NCI-H510A treated with DMSO at 0.1 percent for 48 hours (cell line): ENCODE measurements at regions not wholly inside any gene's neighbourhood (a gene's known extent, or its start where the extent isn't known, plus 50 kb on each side); places are given as distances from the start of the nearest gene placed in this dataset.
A peak's percentile ranks its signal among the peaks of the same experiment; 100 is the strongest.
"Not testable (repeated sequence)": the region's sequence is repeated elsewhere in the genome, so short reads cannot be mapped to it uniquely, and the experiment has no call there.

ENCODE experiments used
- DNase-seq: peaks from one replicate; lab custom pipeline; 2025; lab: John Stamatoyannopoulos, UW

DNA sequence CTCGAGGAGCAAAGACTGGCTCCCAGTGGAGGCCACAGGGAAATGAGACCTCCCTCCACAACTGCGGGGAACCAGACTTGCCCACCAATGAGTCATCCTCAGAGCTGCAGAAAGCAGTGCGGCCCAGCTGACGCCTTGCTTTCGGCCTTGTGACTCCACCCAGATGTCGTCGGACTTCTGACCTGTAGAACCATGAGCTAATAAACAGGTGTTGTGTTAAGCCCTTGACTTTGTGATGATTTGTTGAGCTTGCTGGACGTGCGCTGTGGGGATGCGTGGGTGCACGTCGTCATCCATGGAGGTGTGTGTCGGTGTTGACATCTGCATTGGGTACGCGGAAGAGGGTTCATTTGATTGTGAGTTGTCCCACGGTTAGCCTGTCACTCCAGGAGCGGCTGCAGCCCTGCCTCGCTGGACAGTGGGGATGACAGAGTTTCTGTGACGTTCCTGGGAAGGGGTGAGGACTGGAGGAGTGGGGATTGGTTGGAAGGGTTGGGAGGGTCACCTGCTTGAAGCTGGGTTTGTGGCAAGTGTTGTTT is 154.1 kb downstream of the SH3BP4 start:
- no peak for DNase-seq

DNA sequence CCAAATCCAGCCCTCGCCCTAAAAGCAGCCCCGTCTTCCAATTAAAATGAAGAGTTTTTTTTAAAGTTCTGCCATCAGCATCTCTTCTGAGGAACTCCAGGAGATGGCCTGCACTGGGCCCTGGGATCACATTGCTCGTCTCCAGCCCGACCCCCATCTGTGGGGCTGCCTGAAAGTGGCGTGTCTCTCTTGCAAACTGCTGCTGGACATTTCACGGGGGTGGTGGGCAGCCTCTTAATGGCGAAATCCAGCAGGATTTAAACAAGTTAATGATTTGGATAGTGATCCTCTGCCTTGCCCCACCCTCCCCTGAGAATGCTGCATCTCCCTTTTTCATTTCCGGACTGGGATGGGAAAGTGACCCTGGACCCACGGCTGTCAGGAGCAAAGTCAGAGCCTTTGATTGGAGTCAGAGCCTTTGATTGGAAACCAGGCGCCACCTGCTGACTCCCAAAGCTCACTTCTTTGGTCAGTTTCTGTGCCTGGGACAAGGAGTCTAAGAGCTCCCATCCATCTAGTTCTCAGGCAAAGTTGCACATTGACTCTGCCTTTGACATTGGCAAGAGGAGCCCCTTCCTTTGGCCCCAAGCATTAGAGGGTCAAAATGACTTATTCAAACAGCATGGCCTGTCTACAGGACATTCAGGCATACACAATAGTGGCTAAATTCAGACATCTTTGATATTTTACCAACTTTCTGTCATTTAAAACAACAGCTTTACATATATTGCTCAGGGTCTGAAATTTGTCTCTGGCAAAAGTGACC is 155.2 kb downstream of the SH3BP4 start:
- DNase-seq: peak; percentile 76

DNA sequence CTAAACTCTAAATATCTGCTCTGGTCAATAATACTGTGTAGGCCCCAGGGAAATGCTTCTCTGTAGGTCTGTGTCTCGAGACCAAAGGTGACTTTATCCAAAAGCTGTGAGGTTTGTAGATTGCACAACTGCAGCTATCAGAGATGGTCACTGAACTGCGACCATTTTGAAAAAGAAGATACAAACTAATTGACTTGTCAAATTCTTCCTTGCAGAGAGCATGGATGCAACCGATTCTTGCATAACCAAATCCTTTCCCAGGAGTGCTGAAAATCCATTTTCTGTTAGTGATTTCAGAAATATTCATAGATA is 155.8 kb downstream of the SH3BP4 start:
- DNase-seq: no peak

DNA sequence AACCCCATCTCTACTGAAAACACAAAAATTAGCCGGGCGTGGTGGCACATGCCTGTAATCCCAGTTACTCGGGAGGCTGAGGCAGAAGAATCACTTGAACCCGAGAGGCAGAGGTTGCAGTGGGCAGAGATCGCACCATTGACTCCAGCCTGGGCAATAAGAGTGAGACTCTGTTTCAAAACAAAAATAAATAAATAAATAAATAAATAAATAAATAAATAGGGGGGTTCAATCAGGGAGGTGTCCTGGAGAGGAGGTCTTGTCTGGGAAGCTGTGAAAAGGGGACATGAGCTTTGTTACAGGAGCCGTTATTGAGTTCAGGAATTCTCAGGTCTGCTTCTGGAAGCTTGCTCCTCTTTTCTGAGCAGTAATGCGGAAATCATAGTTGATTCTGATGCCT is 157.7 kb downstream of the SH3BP4 start:
- not testable (repeated sequence) for DNase-seq

DNA sequence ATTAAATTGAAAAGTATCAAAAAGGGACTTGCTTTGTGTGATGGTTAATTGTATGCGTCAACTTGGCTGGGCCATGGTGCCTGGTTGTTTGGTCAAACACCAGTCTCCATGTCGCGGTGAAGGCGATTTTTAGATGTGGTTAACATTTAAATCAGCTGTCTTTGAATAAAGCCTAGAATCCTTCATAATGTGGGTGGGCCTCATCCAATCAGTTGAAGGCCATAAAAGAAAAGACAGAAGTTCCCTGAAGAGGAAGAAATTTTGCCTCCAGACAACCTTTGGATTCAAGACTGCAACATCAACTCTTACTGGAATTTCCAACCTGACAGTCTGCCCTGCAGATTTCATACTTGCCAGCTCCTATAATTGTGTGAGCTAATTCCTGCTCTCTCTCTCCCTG is 160.5 kb downstream of the SH3BP4 start:
- DNase-seq: no peak

DNA sequence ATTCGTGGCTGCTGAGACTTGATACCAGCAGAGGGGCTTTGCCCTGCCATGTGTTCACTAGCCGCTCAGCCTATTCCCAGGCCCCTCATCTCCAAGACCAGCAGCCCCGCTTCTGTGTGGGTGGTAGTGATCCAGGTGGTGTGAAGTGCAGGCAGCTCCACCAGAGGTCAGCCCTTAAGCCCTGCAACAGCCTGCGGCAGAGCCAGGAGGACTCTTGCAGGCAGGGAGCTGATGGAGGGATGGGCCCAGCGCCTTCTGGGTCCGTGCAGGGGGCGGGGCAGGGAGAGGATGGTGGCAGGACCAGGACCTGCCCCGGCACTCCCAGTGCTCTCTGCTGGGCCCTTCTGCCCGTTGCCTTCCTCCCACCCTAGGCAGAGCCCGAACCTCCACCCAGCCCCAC is 162.0 kb downstream of the SH3BP4 start:
- DNase-seq: no peak

DNA sequence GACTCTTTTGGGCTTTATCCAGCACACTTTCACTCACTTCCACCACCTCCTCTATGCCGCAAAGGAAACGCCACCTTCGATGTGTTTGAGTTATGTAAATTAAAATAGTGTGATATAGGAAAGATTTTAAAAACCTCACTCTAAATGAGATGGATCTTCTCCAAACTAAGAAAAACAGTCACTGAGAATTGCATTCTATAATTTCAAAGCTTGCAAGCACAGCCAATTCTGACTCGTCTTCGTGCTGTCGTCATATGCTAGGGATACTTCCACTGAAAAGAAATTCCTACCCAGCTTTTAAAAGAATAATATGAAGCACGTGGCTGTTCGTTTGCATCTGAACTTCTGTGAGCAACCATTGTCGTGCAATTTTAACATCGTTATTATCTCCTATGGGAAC is 162.5 kb downstream of the SH3BP4 start:
- no peak for DNase-seq

DNA sequence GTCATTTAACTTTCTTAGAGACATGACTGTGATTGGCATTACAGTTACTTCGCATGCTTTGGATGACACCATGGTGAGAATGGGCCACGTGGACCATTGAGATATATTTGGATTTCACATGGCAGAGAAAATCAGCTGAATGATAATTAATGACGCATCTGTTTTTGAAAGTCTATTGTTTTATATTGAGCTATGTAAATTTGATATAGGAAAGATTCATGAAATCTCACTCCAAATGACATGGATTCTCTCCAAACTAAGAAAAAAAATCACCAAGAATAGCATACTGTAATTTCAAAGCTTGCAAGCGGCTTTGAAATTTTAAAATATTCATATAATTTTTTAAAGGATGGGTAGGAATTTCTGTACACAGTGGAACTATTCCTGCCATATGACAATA is 163.7 kb downstream of the SH3BP4 start:
- DNase-seq: no peak

DNA sequence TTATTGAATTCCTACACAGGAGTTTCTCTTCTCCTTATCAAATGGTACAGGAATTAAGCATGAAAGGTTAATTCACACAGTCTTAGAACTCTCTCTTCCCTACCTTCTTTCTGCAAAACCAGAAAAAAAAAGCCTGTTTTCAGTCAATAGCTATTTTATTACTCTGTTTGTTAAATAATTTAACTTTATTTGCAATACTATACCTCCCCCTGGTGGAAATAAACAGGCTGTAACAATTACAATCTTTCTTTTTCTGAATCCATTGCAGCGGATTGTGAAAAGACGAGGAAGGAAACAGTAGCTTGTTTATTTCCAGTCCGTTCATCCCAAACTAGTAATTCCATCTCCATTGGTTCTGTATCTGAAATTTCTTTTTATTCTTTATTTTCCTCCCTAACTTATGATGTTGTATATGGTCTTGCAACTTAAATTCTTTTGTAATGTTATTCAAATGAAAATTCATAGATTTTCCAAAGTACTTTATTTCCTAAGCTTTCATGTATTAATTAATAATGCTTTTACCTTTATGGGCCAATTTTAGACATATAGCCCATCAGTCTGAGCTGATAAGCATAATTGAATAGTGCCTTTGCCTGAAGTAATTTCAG is 165.2 kb downstream of the SH3BP4 start:
- peak; percentile 78 for DNase-seq

DNA sequence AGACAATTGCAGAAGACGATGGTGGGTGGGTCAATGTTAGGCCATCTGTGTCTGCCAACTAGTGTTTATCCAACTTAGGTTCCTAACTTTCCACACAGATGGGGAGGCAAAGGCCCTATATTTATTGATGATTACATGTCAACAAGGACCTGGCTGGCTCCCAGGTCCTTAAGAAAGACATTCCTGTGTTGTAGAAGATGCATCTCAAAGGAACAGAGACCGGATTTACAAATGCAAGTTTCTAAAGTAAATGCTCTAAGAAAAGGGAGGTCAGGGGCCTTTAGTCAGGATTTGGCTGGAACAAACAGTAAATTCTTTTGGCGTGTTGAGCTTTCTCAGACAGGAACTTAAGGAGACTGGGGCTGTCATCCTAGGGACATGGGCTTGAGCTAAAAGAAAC is 175.0 kb downstream of the SH3BP4 start:
- DNase-seq: no peak

DNA sequence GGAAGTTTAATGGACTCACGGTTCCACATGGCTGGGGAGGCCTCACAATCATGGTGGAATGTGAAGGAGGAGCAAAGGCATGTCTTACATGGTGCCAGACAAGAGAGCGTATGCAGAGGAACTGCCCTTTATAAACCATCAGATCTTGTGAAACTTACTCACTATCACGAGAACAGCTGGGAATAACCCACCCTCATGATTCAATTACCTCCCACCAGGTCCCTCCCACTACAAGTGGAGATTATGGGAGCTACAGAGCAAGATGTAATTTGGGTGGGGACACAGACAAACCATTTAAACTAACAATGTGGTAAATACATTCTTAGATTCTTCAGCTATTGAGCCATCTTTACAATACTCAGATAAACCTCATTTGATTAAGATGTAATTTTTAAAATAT is 176.1 kb downstream of the SH3BP4 start:
- DNase-seq: no peak

DNA sequence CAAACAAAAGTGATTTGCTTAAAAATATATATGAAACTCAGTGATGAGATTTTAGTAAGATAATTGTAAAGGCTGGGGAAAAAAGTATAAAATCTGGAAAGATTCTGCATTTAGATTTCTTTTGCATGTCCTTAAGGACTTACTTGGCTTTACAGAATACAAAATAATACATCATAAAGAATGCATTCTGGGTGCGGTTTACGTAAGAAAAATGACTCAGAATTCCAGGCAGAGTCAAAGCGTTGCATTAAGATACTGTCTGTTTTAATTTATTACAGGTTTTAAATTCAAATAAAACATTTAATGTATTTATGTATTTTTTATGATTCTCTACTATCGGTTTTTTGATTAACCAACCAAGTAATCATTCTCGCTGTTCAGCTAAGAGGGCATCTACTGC is 178.0 kb downstream of the SH3BP4 start:
- no peak for DNase-seq

DNA sequence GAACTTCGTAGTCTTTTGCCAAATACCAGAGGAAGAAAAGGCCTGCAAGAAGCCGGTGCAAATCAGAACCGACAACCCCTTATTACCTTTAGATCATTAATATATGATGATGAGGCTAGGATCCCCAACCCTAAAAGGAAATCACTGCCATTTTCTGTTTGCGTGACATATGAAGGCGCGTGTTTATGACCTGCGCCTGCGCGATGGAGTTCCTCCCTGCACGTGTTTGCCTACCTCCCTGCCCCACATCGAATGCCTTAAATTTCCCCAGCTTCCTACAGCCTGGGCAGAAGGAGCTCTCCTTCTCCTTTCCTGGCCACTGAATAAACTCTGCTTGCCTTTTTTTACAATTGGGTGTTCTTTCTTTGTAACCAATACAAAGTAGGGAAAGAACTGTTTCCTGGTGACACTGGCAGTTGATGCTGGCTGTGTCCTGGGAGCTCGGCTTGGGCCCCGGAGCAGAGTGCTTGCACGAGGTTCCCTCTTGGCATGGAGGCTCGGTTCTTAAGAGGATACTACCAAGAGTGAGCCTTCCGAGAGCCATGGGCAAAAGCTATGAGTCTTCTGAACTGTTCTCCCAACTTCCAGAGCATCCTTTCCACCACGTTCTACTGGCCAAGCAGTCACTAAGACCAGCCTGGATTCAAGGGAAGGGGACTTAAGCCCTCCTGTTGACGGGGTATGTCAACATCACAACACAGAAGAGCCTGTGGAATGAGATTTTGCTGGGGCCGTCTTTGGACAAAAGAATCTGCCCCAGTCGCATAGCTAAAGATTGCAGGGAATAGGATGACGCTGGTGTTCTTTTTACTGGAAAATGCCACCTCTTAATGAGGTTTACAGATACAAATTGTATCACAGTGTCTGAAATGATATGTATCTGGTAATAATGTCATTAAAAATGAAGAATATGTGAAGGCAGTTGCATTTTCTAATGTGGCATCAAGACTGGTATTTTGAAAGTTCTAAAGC is 179.8 kb downstream of the SH3BP4 start:
- DNase-seq: no peak

DNA sequence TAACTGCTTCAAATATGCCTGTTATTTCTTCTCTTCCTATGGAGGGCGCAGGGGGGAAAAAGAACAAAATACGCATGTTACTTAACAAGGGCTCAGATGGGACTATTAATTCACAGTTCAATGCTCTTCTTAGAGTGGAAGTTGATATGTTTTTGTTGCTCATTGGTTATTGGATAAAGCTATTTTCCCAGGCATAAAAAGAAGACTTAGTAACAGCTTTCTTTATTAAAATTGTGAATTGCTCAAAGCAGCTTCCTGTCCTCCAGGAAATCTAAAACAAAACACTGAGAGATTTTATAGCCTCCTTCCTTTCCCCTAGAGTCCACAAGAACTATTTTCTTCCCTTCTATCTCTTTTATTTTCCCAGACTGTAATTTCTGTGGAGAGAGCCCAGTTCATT is 180.8 kb downstream of the SH3BP4 start:
- no peak for DNase-seq

DNA sequence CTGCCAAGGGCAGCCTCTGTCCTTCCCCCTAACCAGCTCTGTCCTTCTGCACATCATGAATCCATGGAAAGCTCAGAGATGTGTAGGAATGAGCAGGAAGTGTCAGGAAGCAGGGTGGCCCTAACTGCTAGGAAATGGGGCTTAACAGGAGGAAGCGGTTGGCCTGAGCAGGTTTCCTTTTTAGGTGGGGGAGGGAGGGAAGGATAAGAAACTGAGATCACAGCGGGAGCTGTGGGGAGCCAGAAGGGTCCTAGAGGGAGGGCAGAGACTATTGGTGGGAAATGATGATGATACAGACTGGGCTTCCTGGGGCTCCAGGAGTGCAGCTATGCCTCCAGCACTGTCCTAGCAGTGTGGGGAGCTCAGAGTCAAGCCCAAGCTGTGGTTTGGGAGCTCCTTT is 182.0 kb downstream of the SH3BP4 start:
- no peak for DNase-seq

DNA sequence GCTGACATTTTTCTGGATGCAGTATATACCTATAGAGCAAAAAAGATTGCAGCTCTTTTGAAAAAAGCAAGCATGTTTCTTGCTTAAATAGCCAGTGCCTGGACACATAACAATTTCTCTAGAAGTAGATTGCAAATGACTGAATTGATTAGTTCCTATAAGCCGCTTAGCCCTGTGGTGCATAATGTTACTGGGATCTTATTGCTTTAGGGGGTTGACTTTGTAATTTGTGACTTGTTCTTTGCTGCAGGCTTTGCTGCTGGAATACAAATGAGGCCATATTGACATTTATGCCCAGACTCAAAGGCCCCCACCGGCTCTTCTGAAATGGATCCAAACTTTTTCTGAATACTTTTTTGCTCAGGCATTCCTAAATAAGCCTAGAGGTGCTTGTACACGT is 182.6 kb downstream of the SH3BP4 start:
- no peak for DNase-seq

DNA sequence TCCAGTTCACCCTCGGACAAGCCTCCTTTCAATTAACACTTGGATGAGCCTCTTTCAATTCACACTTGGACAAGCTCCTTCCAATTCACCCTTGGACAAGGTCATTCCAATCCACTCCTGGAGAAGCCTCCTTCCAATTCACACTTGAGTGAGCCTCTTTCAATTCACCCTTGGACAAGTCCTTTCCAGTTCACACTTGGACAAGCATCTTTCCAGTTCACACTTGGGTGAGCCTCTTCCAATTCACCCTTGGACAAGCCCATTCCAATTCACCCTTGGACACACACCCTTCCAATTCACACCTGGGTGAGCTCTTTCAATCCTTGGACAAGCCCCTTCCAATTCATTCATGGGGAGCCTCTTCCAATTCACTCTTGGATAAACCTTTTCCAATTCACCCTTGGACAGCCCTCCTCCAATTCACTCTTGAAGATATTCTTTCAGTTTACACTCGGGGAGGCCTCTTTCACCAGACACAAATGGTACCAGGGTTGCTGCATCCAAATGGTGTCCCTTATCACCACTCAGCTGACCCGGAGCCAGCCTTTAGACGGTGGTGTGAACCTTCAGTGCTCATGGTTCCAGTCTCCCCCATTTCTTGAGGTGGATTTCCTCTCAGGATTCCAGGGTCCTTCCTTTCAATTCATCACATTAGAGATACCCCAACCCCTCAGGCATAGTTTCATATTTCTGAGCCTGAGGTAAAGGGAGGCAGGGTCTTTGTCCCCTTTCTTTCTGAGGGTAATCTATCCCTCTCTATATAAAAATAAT is 183.6 kb downstream of the SH3BP4 start:
- DNase-seq: no peak

DNA sequence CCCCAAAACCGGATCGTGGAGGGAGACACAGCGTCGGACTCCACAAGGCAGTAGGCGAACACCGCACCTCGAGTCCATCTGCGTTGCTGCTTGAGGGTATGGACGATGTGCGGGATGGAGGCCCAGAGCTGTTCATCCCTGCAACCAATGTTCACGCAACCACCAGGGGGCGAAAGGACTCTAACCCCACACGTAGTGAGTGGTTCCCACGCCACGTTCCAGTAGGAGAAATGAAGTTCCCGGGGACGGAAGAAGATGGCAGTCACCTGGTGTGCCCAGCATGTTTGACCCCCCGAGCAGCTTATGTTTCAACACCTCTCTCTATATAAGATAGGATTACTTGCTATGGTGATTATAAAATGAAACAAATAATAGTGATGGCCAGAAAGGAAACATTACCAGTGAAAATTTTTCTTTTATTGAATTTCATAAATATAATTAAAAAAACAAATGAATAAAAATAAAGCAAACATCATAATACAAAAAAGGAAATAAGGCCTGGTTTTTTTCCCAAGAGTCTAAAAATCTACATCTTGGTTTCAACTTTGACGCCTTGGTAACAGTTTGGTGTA is 184.3 kb downstream of the SH3BP4 start:
- DNase-seq: peak; percentile 64

DNA sequence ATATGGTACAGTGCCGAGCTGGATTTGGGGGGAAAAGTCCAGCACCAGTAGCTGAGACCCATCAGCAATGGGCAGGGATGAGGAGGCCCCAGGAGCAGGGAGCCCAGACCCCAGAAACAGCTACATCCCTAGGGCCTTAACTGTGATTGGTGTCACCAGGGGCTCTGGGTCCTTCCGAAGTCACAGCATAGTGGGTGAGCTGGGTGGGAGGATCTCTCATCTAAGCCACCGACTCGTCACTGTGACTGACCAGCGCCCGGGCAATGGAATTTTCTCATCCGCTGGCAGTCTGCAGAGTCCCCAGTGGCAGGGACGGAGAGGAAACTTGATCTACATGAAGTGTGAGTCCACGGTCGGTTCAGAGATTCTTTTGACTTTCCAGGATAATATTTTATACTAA is 186.5 kb downstream of the SH3BP4 start:
- DNase-seq: no peak

DNA sequence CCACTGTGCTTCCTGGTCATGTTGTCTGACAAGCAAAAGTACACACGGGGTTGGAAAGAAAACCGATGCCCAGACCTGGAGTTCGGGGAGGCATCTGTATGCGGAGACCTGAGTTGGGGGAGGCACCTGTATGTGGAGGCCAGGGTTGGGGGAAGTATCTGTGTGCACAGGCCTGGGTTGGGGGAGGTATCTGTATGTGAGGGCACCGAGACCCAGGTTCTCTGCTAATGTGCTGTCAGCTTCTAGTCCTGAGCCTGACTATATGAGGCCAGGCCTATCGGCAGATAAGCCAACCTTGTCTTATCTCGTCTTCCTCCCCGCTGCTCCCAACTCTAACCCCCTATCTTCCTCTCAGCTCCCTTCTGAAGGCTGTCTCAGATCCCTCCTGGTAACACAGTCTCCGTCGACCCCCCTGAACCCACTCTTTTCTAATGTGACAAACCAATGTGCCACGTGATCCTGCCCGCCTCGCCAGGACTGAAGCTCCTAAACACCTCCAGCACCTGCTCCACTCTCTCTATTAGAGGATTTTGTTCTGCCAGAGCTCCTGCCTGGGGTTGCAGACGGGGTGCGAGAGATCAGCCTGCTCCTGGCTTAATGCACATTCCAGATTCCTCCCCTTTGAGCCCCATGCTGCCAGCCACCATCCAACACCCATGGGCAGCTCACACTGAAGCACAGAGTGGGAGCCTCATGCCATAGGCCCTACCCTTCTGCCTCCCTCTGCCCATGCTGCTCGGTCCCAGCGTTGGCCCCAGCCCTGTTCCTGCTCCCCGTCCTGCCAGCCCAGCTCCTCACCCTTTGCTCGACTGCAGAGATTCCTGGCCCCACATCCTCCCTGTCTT is 188.4 kb downstream of the SH3BP4 start:
- DNase-seq: no peak

DNA sequence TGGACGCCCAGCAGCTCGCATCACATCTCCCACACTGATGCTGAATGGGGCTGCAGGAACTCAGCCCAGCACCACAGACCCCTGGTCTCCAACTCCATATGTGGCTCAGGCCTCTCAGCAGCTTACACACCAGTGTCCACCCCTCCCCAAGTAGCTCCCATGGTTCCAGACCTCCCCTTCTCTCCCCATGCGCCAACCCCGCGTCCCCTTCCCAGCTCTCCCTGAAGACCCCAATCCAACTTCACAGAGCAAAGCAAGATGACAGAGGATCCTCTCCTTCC is 188.9 kb downstream of the SH3BP4 start:
- DNase-seq: no peak
